GM18511 (cell line): ENCODE measurements at regions not wholly inside any gene's neighbourhood (a gene's known extent, or its start where the extent isn't known, plus 50 kb on each side); places are given as distances from the start of the nearest gene placed in this dataset.
"Not testable (repeated sequence)": the region's sequence is repeated elsewhere in the genome, so short reads cannot be mapped to it uniquely, and the experiment has no call there.

Experiments used
- ATAC-seq: cut with Tn5 transposase; IDR thresholded peaks from one replicate; pipeline ENCODE4 v1.9.1; 2021; ENCODE audit warnings: mild to moderate bottlenecking, moderate library complexity; ENCODE audit not compliant: unreplicated experiment

GRCh38 chr4:184965230-184966050, 52.9 kb upstream of the HELT start:
- not testable (repeated sequence) for ATAC-seq

DNA sequence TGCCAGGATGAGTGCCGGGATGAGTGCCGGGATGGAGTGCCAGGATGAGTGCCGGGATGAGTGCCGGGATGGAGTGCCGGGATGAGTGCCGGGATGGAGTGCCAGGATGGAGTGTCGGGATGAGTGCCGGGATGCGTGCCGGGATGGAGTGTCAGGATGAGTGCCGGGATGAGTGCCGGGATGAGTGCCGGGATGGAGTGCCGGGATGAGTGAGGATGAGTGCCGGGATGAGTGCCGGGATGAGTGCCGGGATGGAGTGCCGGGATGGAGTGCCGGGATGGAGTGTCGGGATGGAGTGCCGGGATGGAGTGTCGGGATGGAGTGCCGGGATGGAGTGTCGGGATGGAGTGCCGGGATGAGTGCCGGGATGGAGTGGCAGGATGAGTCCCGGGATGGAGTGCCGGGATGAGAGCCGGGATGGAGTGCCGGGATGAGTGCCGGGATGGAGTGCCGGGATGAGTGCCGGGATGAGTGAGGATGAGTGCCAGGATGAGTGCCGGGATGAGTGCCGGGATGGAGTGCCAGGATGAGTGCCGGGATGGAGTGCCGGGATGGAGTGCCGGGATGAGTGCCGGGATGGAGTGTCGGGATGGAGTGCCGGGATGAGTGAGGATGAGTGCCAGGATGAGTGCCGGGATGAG, 52.1 kb upstream of the HELT start:
- not testable (repeated sequence) for ATAC-seq

GRCh38 chr4:184967699-184968098, 50.6 kb upstream of the HELT start:
- ATAC-seq = not testable (repeated sequence)

GRCh38 chr4:184968366-184968765, 49.9 kb upstream of the HELT start:
- no peak for ATAC-seq
